ENCODE measurements at regions not wholly inside any gene's neighbourhood (a gene's known extent, or its start where the extent isn't known, plus 50 kb on each side); places are given as distances from the start of the nearest gene placed in this dataset.

DNA sequence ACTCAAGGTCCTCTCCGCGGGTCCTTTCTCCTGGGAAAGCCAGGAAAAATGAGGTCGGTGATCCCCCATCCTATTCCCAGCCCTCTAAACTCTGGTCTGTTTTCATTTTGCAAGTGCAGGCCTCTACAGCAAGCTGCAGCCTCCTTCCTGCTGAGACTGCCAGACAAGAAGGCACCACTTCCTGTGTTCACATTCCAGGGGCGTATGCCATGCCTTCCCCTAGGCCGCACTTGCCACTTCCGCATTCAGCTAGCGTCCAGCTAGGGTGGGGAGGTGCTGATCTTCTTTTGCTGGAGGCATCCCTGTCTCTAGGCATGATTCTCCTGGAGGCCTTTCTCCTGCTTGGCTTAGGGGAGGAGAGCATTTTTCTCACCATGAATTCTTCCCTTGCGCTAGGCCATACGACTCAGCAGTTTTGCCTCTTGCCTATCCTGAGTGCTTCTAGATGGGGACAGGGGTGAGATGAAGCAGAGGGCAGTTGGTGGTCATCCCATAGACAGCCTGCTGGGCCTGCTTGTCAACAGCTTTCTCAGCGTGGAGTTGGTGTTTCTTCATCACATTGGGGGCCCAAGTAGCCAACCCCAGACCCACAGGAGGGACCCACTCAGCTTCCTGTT, 328.9 kb downstream of the RPS24 start:
- Mint-ChIP-seq H3K36me3 (ENCODE audit: unreplicated experiment) (no peaks in the 10 kb centered on the region), H3K27ac (ENCODE audit: unreplicated experiment) (peak overlapping the region; percentile 81), H3K27me3 (ENCODE audit: unreplicated experiment) (peaks cover 20% of the 10 kb centered on the region), H3K4me1 (ENCODE audit: unreplicated experiment) (peaks cover 19% of the 10 kb centered on the region), H3K4me3 (ENCODE audit: unreplicated experiment) (no peak overlapping the region), H3K9me3 (ENCODE audit: unreplicated experiment) (no peaks in the 10 kb centered on the region)
- TF ChIP-seq, protein P1, sequence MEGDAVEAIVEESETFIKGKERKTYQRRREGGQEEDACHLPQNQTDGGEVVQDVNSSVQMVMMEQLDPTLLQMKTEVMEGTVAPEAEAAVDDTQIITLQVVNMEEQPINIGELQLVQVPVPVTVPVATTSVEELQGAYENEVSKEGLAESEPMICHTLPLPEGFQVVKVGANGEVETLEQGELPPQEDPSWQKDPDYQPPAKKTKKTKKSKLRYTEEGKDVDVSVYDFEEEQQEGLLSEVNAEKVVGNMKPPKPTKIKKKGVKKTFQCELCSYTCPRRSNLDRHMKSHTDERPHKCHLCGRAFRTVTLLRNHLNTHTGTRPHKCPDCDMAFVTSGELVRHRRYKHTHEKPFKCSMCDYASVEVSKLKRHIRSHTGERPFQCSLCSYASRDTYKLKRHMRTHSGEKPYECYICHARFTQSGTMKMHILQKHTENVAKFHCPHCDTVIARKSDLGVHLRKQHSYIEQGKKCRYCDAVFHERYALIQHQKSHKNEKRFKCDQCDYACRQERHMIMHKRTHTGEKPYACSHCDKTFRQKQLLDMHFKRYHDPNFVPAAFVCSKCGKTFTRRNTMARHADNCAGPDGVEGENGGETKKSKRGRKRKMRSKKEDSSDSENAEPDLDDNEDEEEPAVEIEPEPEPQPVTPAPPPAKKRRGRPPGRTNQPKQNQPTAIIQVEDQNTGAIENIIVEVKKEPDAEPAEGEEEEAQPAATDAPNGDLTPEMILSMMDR (IDR thresholded peaks at IDR 0.05) = no peak
- DNase-seq (ENCODE audit: extremely low spot score, unreplicated experiment) = no peak

DNA sequence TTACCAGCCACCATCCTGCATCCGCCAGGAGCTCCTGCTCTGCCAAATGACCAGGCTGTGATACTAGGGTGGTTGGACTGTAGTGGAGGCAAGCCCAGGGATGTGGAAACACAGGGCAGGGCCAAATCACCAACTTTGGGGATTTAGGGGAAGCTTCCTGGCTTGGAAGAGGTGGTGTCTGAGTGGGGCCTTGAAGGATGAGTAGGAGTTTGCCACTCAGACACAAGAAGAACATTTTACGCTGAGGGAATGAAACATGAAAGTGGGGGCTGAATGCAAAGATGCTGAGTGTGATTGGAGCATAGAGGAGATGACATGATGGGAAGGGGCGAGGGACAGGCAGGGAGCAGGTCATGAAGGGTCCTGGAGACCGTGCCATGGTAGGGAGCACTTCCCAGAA, 329.5 kb downstream of the RPS24 start:
- Mint-ChIP-seq H3K4me3 (ENCODE audit: unreplicated experiment) (no peak overlapping the region), H3K36me3 (ENCODE audit: unreplicated experiment) (no peaks in the 10 kb centered on the region), H3K4me1 (ENCODE audit: unreplicated experiment) (peaks cover 20% of the 10 kb centered on the region), H3K27me3 (ENCODE audit: unreplicated experiment) (peaks cover 17% of the 10 kb centered on the region), H3K27ac (ENCODE audit: unreplicated experiment) (peak overlapping the region; percentile 81), H3K9me3 (ENCODE audit: unreplicated experiment) (no peaks in the 10 kb centered on the region)
- TF ChIP-seq, protein P1 (IDR thresholded peaks at IDR 0.05) = no peak
- no peak for DNase-seq (ENCODE audit: extremely low spot score, unreplicated experiment)

GRCh38 chr10:78365694-78366093, 332.0 kb downstream of the RPS24 start:
- peaks cover 20% of the 10 kb centered on the region for H3K4me1 Mint-ChIP-seq (ENCODE audit: unreplicated experiment)
- H3K36me3 Mint-ChIP-seq (ENCODE audit: unreplicated experiment) = no peaks in the 10 kb centered on the region
- no peak for DNase-seq (ENCODE audit: extremely low spot score, unreplicated experiment)
- H3K27me3 Mint-ChIP-seq (ENCODE audit: unreplicated experiment) = peaks cover 29% of the 10 kb centered on the region
- no peaks in the 10 kb centered on the region for H3K9me3 Mint-ChIP-seq (ENCODE audit: unreplicated experiment)
- H3K4me3 Mint-ChIP-seq (ENCODE audit: unreplicated experiment) = no peak overlapping the region
- TF ChIP-seq, protein P1 (IDR thresholded peaks at IDR 0.05) = no peak
- H3K27ac Mint-ChIP-seq (ENCODE audit: unreplicated experiment) = no peak overlapping the region

DNA sequence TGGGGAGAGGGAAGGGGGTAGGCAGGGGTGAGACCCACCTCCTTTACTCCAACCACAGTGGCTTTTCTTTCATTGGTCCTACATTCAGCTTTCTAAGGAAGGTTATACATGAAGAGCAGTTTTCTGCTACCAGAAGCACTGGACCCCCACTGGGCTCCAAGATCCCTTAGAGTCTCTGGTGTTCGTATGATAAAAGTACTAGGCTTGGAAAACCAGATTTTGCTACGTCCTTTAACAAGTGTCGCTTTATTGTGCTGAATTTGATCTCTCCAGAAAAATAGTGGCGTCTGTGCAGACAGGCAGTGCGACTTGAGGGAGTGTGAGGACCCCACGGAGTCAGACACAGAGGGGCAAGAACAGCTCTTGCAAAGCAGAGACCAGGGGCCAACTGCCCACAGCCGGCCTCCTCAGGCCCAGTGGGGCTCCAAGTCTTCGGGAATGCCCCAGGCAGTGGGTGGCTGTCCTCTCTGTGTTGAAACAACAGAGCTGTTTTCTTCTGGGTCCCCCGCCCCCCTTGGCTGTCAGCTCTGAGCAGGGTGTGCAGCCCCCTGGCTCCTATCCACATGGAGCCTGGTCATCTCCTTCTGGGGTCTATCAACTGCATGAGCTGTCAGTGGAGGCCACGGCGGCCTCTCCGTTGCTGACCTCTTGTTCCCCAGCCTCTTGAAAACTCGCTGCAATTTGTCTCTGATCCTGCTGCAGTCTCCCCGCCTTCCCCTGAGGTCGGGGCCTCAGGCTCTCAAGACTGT, 333.2 kb downstream of the RPS24 start:
- Mint-ChIP-seq H3K4me3 (ENCODE audit: unreplicated experiment) (no peak overlapping the region), H3K36me3 (ENCODE audit: unreplicated experiment) (no peaks in the 10 kb centered on the region), H3K4me1 (ENCODE audit: unreplicated experiment) (peaks cover 17% of the 10 kb centered on the region), H3K9me3 (ENCODE audit: unreplicated experiment) (no peaks in the 10 kb centered on the region), H3K27me3 (ENCODE audit: unreplicated experiment) (peaks cover 40% of the 10 kb centered on the region), H3K27ac (ENCODE audit: unreplicated experiment) (no peak overlapping the region)
- TF ChIP-seq, protein P1 (IDR thresholded peaks at IDR 0.05) = no peak
- DNase-seq (ENCODE audit: extremely low spot score, unreplicated experiment) = no peak

DNA sequence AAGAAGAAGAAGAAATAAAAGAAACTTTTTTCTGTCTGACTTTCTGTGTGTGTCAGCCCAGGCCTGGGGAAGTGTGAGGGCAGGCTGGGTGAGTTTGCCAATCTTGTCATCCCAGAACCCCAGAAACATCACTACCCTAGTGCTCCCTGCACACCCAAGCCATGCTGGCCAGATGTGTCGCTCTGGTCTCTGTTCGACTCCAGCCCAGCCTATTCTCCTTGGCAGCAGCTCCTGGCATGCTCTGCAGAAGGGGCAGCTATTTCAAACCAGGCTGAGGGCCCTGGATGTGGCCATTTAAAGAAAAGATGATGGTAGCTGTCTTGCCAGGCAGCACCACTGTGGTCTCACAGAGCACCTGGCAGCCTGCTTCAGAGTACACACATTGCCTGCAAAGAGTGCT, 334.1 kb downstream of the RPS24 start:
- TF ChIP-seq, protein P1 (IDR thresholded peaks at IDR 0.05) = no peak
- peaks cover 9% of the 10 kb centered on the region for H3K4me1 Mint-ChIP-seq (ENCODE audit: unreplicated experiment)
- H3K36me3 Mint-ChIP-seq (ENCODE audit: unreplicated experiment) = no peaks in the 10 kb centered on the region

More for the DNA sequence above, 334.1 kb downstream of the RPS24 start:
- no peaks in the 10 kb centered on the region for H3K9me3 Mint-ChIP-seq (ENCODE audit: unreplicated experiment)
- H3K27me3 Mint-ChIP-seq (ENCODE audit: unreplicated experiment) = peaks cover 40% of the 10 kb centered on the region
- no peak overlapping the region for H3K4me3 Mint-ChIP-seq (ENCODE audit: unreplicated experiment)
- no peak overlapping the region for H3K27ac Mint-ChIP-seq (ENCODE audit: unreplicated experiment)
- DNase-seq (ENCODE audit: extremely low spot score, unreplicated experiment) = no peak
